ENCODE measurements at regions not wholly inside any gene's neighbourhood (a gene's known extent, or its start where the extent isn't known, plus 50 kb on each side); places are given as distances from the start of the nearest gene placed in this dataset.
A peak's percentile ranks its signal among the peaks of the same experiment; 100 is the strongest.

GRCh38 chr10:117731121-117731791 is 188.7 kb downstream of the EMX2 start:
- peaks cover 34 to 46% of the 10 kb centered on the region in 2 donors for H3K27me3 ChIP-seq (ENCODE audit: control insufficient read depth in 2 of 2, insufficient read depth in 2 of 2, low read length in 2 of 2)
- no peak overlapping the region for H3K27ac ChIP-seq (ENCODE audit: low read depth in 1 of 2, low read length in 2 of 2)
- 67% methylated on average over 7 of the region's 17 CpGs for WGBS (ENCODE audit: insufficient coverage)
- no peak overlapping the region for H3K4me3 ChIP-seq (replicated peaks in 1 of 3; ENCODE audit: low read depth in 2 of 3, low read length in 3 of 3)
- Mint-ChIP-seq H3K27me3 (ENCODE audit: low read depth in 3 of 3) (peaks cover 42 to 45% (median 43%) of the 10 kb centered on the region in 3 donors), H3K27ac (no peak overlapping the region), H3K9me3 (peaks cover 0 to 4% (median 0%) of the 10 kb centered on the region in 7 donors), H3K4me1 (no peaks in the 10 kb centered on the region), H3K36me3 (no peaks in the 10 kb centered on the region), H3K4me3 (no peak overlapping the region)
- no peaks in the 10 kb centered on the region for H3K79me2 ChIP-seq (ENCODE audit: insufficient read depth, low read length)
- intact Hi-C loops (cut with micrococcal nuclease) = no loop called here
- no peak overlapping the region for H3K9ac ChIP-seq (ENCODE audit: insufficient read depth, low read length, poor library complexity, severe bottlenecking)
- no peak overlapping the region for H3K4me2 ChIP-seq (replicated peaks; ENCODE audit: extremely low read depth, low read length, poor library complexity, severe bottlenecking)
- no peak overlapping the region for H2AFZ ChIP-seq (ENCODE audit: insufficient read depth, low read depth, low read length, poor library complexity, severe bottlenecking)
- TF ChIP-seq CTCF (IDR thresholded peaks at IDR 0.05) = no peak
- H4K20me1 ChIP-seq (ENCODE audit: insufficient read depth, low read length) = no peaks in the 10 kb centered on the region
- H3K4me1 ChIP-seq (ENCODE audit: control insufficient read depth in 1 of 2, insufficient read depth in 2 of 2, low read length in 2 of 2) = no peaks in the 10 kb centered on the region
- no peaks in the 10 kb centered on the region for H3K36me3 ChIP-seq (replicated peaks in 1 of 2; ENCODE audit: control insufficient read depth in 1 of 2, insufficient read depth in 2 of 2, low read length in 2 of 2)
- DNase-seq = no peak
- peaks cover 0 to 5% of the 10 kb centered on the region in 2 donors for H3K9me3 ChIP-seq (replicated peaks in 1 of 2; ENCODE audit: control insufficient read depth in 1 of 2, insufficient read depth in 1 of 2, low read length in 2 of 2)

- Histone ChIP-seq H3K36me3 (replicated peaks in 1 of 2; ENCODE audit: control insufficient read depth in 1 of 2, insufficient read depth in 2 of 2, low read length in 2 of 2) (no peaks in the 10 kb centered on the region), H3K4me1 (ENCODE audit: control insufficient read depth in 1 of 2, insufficient read depth in 2 of 2, low read length in 2 of 2) (no peaks in the 10 kb centered on the region), H2AFZ (ENCODE audit: insufficient read depth, low read depth, low read length, poor library complexity, severe bottlenecking) (no peak overlapping the region), H3K79me2 (ENCODE audit: insufficient read depth, low read length) (no peaks in the 10 kb centered on the region), H3K27me3 (ENCODE audit: control insufficient read depth in 2 of 2, insufficient read depth in 2 of 2, low read length in 2 of 2) (peaks cover 34 to 52% of the 10 kb centered on the region in 2 donors), H3K4me2 (replicated peaks; ENCODE audit: extremely low read depth, low read length, poor library complexity, severe bottlenecking) (no peak overlapping the region), H4K20me1 (ENCODE audit: insufficient read depth, low read length) (no peaks in the 10 kb centered on the region), H3K27ac (ENCODE audit: low read depth in 1 of 2, low read length in 2 of 2) (no peak overlapping the region), H3K4me3 (replicated peaks in 1 of 3; ENCODE audit: low read depth in 2 of 3, low read length in 3 of 3) (no peak overlapping the region), H3K9ac (ENCODE audit: insufficient read depth, low read length, poor library complexity, severe bottlenecking) (no peak overlapping the region), H3K9me3 (replicated peaks in 1 of 2; ENCODE audit: control insufficient read depth in 1 of 2, insufficient read depth in 1 of 2, low read length in 2 of 2) (peaks cover 0 to 5% of the 10 kb centered on the region in 2 donors)
- H3K27me3 Mint-ChIP-seq (ENCODE audit: low read depth in 3 of 3) = peaks cover 43 to 55% (median 46%) of the 10 kb centered on the region in 3 donors
- no peak for TF ChIP-seq CTCF (IDR thresholded peaks at IDR 0.05)
- no peak for DNase-seq
- H3K4me3 Mint-ChIP-seq = peak overlapping the region in 1 of 2 donors; percentile 72
- intact Hi-C loops (cut with micrococcal nuclease) = no loop called here
- H3K4me1 Mint-ChIP-seq = no peaks in the 10 kb centered on the region
- H3K27ac Mint-ChIP-seq = no peak overlapping the region
- H3K36me3 Mint-ChIP-seq = no peaks in the 10 kb centered on the region
- H3K9me3 Mint-ChIP-seq = peaks cover 0 to 4% (median 0%) of the 10 kb centered on the region in 7 donors
- 5% methylated on average over 45 of the region's 48 CpGs for WGBS (ENCODE audit: insufficient coverage)
Measured at GRCh38 chr10:117734731-117735405, 192.3 kb downstream of the EMX2 start.

Measured in CD14-positive monocyte (primary cell).